Neural cell (in vitro differentiated cells): ENCODE measurements at regions not wholly inside any gene's neighbourhood (a gene's known extent, or its start where the extent isn't known, plus 50 kb on each side); places are given as distances from the start of the nearest gene placed in this dataset.

Experiments used
- H2AFZ ChIP-seq: fragments of 200-600, 300-800 bp; sonication (generic), shearing (Covaris generic); 2 replicates; pipeline ENCODE4 v1.6.0; 2014; ENCODE audit warnings: low read depth, mild to moderate bottlenecking, antibody characterized with exemption, low read length, moderate library complexity
- H3F3A ChIP-seq: fragments of 200-600 bp; shearing (Covaris generic); 2 replicates; pipeline ENCODE4 v1.6.1; 2016; ENCODE audit warnings: mild to moderate bottlenecking, moderate library complexity, mixed read lengths, antibody characterized with exemption, low read length; ENCODE audit not compliant: insufficient read depth, poor library complexity, severe bottlenecking
- H3K27ac ChIP-seq: fragments of 200-600, 300-800 bp; sonication (generic), shearing (Covaris generic); 2 replicates; pipeline ENCODE4 v1.5.1; 2014; ENCODE audit warnings: mild to moderate bottlenecking, low read length, moderate library complexity
- H3K27me3 ChIP-seq: fragments of 300-800, 200-600 bp; sonication (generic), shearing (Covaris generic); 2 replicates; pipeline ENCODE4 v1.6.0; 2014; ENCODE audit warnings: mild to moderate bottlenecking, low read depth, low read length, moderate library complexity; ENCODE audit not compliant: insufficient read depth
- H3K36me3 ChIP-seq: fragments of 300-800, 200-600 bp; sonication (generic), shearing (Covaris generic); 2 replicates; pipeline ENCODE4 v1.5.1; 2014; ENCODE audit warnings: mild to moderate bottlenecking, antibody characterized with exemption, low read length, moderate library complexity; ENCODE audit not compliant: insufficient read depth
- H3K4me2 ChIP-seq: fragments of 300-800, 200-600 bp; sonication (generic), shearing (Covaris generic); 2 replicates; pipeline ENCODE4 v1.6.0; 2014; ENCODE audit warnings: mild to moderate bottlenecking, low read length
- H3K4me3 ChIP-seq: fragments of 300-800, 200-600 bp; sonication (generic), shearing (Covaris generic); 2 replicates; pipeline ENCODE4 v1.5.1; 2014; ENCODE audit warnings: mild to moderate bottlenecking, low read length, moderate library complexity
- H3K79me2 ChIP-seq: fragments of 200-600 bp; shearing (Covaris generic); replicated peaks from 2 replicates; pipeline ENCODE4 v1.6.0; 2014; ENCODE audit warnings: mild to moderate bottlenecking, low read length, moderate library complexity; ENCODE audit not compliant: insufficient read depth
- H3K9ac ChIP-seq: fragments of 300-800, 200-600 bp; sonication (generic), shearing (Covaris generic); 2 replicates; pipeline ENCODE4 v1.6.1; 2016; ENCODE audit warnings: mild to moderate bottlenecking, low read length, mixed read lengths
- H3K9me2 ChIP-seq: fragments of 200-600 bp; shearing (Covaris generic); 2 replicates; pipeline ENCODE4 v1.6.1; 2016; ENCODE audit warnings: mild to moderate bottlenecking, low read length, mixed read lengths; ENCODE audit not compliant: insufficient read depth
- H3K9me3 ChIP-seq: fragments of 200-600, 300-800 bp; sonication (generic), shearing (Covaris generic); 2 replicates; pipeline ENCODE4 v1.6.1; 2016; ENCODE audit warnings: mild to moderate bottlenecking, mixed run types, low read length, moderate library complexity, mixed read lengths
- H4K20me1 ChIP-seq: fragments of 200-600 bp; shearing (Covaris generic); 2 replicates; pipeline ENCODE4 v1.6.1; 2016; ENCODE audit warnings: mild to moderate bottlenecking, mixed run types; ENCODE audit not compliant: insufficient read depth
- CTCF ChIP-seq: fragments of 450-650 bp; IDR thresholded peaks from 2 replicates; pipeline ENCODE4 v1.5.1; 2014; ENCODE audit warnings: antibody characterized with exemption, mild to moderate bottlenecking, moderate library complexity; ENCODE audit not compliant: poor library complexity, severe bottlenecking
- EP300 ChIP-seq: fragments of 450-650 bp; conservative IDR thresholded peaks from 2 replicates; pipeline ENCODE4 v1.6.1; 2014; ENCODE audit warnings: antibody characterized with exemption, mild to moderate bottlenecking, moderate library complexity; ENCODE audit not compliant: poor library complexity, severe bottlenecking
- EZH2 ChIP-seq: fragments of 200-600, 300-800 bp; shearing (Covaris generic), sonication (generic); IDR thresholded peaks from 2 replicates; pipeline ENCODE4 v1.6.1; 2014; ENCODE audit warnings: antibody characterized with exemption, low read length, borderline replicate concordance, mild to moderate bottlenecking; ENCODE audit not compliant: insufficient read depth, poor library complexity, severe bottlenecking
- MXI1 ChIP-seq: fragments of 450-650 bp; conservative IDR thresholded peaks from 2 replicates; pipeline ENCODE4 v1.6.1; 2014; ENCODE audit warnings: antibody characterized with exemption, mild to moderate bottlenecking; ENCODE audit not compliant: poor library complexity, severe bottlenecking
- POLR2AphosphoS5 ChIP-seq: IDR thresholded peaks from 2 replicates; pipeline ENCODE4 v1.6.1; 2012
- RAD21 ChIP-seq: fragments of 450-650 bp; conservative IDR thresholded peaks from 2 replicates; pipeline ENCODE4 v1.6.1; 2014; ENCODE audit warnings: antibody characterized with exemption, mild to moderate bottlenecking, moderate library complexity
- REST ChIP-seq: IDR thresholded peaks from 2 replicates; pipeline ENCODE4 v1.6.1; 2012; ENCODE audit warnings: borderline replicate concordance
- SMC3 ChIP-seq: fragments of 450-650 bp; conservative IDR thresholded peaks from 2 replicates; pipeline ENCODE4 v1.6.1; 2014; ENCODE audit warnings: antibody characterized with exemption, mild to moderate bottlenecking, moderate library complexity; ENCODE audit not compliant: poor library complexity
- TAF1 ChIP-seq: IDR thresholded peaks from 2 replicates; pipeline ENCODE4 v1.6.1; 2012; ENCODE audit warnings: low read depth

- Histone ChIP-seq H3K4me2 (no peak overlapping the region), H3K79me2 (no peaks in the 10 kb centered on the region)
- TF ChIP-seq EP300 (no peak), MXI1 (no peak), RAD21 (no peak)
These were observed 118.1 kb downstream of the CCDC34 start for GRCh38 chr11:27244900-27245299.

GRCh38 chr11:27242591-27242990, 120.4 kb downstream of the CCDC34 start:
- H3K4me2 ChIP-seq: no peak overlapping the region

More at GRCh38 chr11:27244900-27245299, 118.1 kb downstream of the CCDC34 start:
- no peaks in the 10 kb centered on the region for H3K36me3 ChIP-seq
- no peak overlapping the region for H3K27ac ChIP-seq
- H2AFZ ChIP-seq: no peak overlapping the region
- H3K27me3 ChIP-seq: no peaks in the 10 kb centered on the region
- no peaks in the 10 kb centered on the region for H3F3A ChIP-seq
- no peaks in the 10 kb centered on the region for H4K20me1 ChIP-seq
- H3K9ac ChIP-seq: no peak overlapping the region
- no peak overlapping the region for H3K4me3 ChIP-seq
- no peaks in the 10 kb centered on the region for H3K9me2 ChIP-seq
- no peaks in the 10 kb centered on the region for H3K9me3 ChIP-seq

More at GRCh38 chr11:27242591-27242990, 120.4 kb downstream of the CCDC34 start:
- H3K36me3 ChIP-seq: no peaks in the 10 kb centered on the region
- no peak overlapping the region for H3K9ac ChIP-seq
- H3K27ac ChIP-seq: no peak overlapping the region
- H2AFZ ChIP-seq: no peak overlapping the region
- no peak overlapping the region for H3K4me3 ChIP-seq
- no peaks in the 10 kb centered on the region for H4K20me1 ChIP-seq
- TF ChIP-seq CTCF: no peak
- TF ChIP-seq EZH2: no peak
- no peak for TF ChIP-seq REST
- TF ChIP-seq TAF1: no peak
- TF ChIP-seq EP300: no peak
- TF ChIP-seq POLR2AphosphoS5: no peak
- TF ChIP-seq RAD21: no peak
- TF ChIP-seq MXI1: no peak
- TF ChIP-seq SMC3: no peak
- no peaks in the 10 kb centered on the region for H3K27me3 ChIP-seq
- no peaks in the 10 kb centered on the region for H3K79me2 ChIP-seq
- H3K9me3 ChIP-seq: no peaks in the 10 kb centered on the region
- no peaks in the 10 kb centered on the region for H3K9me2 ChIP-seq
- no peaks in the 10 kb centered on the region for H3F3A ChIP-seq
